ENCODE measurements at regions not wholly inside any gene's neighbourhood (a gene's known extent, or its start where the extent isn't known, plus 50 kb on each side); places are given as distances from the start of the nearest gene placed in this dataset.
"Not testable (repeated sequence)": the region's sequence is repeated elsewhere in the genome, so short reads cannot be mapped to it uniquely, and the experiment has no call there.

DNA sequence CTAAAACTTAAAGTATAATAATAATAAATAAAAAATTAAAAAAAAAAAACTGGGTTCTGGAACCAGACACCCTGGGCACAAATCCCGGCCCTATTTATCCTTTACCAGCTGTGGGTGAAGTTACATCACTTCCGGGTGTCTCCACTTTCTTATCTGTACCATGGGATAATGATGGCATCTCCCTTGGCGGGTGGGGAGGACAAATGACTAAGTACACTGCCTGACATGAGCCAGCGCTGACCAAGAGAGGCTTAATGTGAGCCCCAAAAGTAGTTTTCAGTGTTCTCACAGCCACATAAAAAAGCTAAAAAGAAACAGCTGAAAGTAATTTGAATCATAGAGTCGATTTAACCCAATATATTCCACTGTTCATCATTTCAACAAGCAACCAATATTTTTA lies 424.9 kb downstream of the SOX9 start:
- DNase-seq (ENCODE audit: low read depth, low spot score): no peak

DNA sequence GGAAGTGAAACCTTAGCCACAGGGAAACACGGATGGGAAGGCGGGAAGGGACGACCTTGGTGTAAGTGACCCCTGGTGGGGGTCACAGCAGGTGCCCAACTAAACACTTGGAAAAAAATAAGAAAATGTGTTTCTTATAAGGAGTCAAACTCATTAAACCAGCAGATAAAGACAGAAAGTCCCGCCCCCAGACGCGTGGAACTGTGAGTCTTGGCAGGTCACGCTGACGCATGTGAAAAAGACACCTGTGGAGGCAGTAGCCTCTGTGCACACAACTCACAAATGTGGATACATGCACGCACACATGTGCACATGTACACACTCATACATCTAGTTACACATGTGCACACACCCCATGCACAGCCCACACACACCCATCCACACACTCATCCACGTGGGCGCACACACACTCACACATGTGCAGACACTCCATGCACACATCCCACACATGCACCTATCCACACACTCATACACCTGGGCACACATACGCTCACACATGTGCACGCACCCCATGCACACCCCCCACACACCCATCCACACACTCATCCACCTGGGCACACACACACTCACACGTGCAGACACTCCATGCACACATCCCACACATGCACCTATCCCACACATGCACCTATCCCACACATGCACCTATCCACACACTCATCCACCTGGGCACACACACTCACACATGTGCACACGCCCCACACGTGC lies 432.4 kb downstream of the SOX9 start:
- DNase-seq (ENCODE audit: low read depth, low spot score): no peak

DNA sequence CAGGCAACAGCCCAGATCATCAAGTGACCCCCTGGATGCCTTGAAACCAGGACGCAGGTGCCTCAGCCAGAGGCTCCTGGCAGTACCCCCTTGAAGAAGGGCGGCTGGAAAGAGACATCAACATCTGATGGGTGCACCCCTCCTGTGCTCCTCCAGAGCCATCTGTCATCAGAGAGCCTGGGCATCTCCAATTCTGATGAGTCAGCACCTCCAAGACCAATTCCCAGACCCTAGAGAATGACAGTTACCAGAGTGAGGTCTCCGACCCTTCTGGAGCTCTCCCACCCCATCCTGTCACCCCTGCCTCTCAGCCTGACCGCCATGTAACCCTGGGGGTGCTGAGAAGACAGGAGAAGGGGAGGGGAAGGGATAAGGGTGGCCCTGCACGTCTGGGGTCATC lies 433.7 kb downstream of the SOX9 start:
- no peak for DNase-seq (ENCODE audit: low read depth, low spot score)

DNA sequence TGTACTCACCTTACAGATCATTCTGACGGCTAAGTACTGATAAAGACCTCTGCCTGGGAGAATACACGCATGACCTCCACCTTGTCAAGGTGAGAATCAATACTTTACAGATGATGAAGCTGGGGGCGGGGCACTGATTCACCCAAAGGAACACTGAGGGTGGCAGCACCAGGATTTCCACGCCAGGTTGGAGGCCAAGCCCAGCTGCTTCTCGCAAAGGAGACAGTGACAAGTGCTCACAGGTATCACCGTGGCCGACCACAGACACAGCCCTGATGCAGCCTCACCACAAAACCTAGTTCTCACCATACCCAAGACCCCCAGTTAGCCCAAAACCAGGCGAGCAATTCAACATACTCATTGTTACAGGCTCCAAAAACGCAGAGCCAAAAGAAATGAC lies 434.2 kb downstream of the SOX9 start:
- DNase-seq (ENCODE audit: low read depth, low spot score): no peak

DNA sequence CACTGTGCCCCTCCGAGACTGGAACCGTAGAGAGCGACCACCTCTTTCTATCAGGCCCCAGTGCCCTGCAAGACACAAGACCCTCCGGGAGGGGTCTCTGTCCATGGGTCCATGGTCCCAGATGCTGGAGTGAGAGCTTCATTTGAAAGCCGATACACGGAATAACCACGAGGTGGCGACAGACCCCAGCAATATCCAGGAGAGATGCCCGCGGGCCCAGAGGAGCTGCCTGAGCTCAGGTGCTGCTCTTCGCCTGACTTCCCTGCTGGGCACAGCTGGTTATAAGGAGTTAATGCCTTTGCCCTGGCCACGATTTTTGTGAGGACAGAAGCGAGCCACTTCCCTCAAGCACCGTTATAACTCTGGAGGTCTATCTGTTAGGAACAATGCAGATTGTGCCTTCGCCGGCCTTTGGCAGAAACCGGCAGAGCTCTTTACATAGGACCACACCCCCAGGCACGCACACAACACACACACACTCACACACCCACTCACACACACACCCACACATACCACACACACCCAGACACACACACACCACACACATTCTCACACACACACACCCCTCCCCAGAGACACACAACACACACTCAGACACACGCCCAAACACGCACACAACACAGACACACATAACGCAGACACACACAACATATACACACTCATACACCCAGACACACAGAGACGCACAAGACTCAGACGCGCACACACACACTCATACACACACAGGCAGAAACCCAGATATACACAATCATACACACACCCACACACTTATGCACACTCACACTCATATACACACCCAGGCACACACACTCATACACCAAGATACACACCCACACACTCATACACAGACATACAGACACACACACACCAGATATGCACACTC lies 436.4 kb downstream of the SOX9 start:
- DNase-seq (ENCODE audit: low read depth, low spot score): no peak

DNA sequence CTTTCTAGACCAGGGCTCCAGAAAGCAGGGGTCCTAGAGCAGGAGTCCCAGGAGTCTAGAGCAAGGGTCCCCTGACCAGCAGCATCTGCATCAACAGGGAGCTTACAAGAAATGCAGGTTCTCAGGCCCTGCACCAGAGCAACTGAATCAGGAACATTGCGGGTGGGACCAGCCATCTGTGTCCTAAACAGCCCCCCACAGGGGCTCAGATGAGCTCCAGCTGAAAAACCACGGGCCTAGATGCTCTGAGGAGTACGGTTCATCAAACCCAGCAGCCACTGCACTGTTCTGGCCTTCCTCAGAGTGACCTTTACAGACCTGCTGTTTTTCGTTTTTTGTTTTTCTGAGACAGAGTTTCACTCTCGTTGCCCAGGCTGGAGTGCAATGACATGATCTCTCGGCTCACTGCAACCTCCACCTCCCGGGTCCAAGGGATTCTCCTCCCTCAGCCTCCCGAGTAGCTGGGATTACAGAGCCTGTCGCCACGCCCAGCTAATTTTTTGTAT lies 438.2 kb downstream of the SOX9 start:
- DNase-seq (ENCODE audit: low read depth, low spot score): no peak

DNA sequence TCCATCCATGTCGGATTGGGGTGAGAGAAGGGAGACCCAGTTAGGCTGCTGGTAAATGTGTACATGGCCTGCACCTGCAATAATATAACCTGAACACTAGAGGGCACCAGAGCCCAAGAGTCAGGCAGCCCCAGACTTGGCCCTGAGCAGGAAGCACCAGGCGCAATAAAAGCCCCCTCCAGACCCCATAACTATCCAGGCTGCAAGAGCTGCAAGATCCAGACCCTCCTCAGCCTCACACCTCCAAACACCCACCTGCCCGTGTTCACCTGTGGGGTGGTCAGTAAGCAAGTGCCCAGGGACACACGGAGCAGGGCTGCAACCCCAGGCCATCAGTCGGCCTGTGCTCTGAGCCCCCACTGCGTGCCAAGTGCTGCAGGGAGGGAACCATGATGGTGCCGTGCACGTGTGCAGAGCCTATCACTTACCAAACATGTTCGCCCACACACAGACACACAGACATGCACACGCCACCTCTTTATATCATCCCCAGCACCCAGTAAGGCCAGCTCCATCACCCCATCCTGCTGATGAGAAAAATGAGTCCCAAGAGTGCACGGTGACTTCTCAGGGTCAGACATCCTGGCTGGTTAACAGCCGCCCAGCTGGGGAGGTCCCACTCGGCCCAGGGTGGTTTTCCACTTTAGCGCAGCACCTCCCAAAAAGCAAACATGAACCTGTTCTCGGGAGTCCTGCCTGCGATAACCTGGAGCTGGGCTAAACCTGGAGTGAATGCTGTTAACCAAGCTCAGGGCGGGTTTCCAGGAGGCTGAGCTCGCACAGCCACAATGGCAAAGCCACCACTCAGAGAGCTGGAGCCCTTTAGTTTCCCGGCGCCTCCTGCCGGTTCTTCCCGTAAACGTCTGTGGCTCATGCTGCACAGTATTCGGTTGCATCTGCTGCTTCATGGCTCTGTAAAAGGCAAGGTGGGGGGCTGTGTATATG lies 439.8 kb downstream of the SOX9 start:
- DNase-seq (ENCODE audit: low read depth, low spot score): no peak

DNA sequence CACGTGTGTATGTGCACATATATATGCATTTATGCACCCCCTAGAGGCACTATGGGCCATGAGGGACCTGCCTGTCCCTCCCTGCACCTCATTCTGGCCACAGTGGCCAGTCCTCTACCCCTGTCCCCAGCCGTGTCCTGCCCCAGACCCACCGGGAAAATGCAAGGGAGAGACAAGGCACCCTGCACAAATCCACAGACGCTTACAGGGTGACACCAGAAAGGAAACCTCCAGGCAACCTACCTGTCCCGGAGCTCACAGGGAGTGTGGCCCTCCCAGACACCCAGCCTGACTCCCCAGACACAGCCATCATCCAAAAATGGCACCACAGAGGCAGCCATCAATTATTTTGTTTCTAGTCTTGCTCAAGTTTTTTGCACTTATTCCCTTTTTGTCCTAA lies 440.4 kb downstream of the SOX9 start:
- no peak for DNase-seq (ENCODE audit: low read depth, low spot score)

DNA sequence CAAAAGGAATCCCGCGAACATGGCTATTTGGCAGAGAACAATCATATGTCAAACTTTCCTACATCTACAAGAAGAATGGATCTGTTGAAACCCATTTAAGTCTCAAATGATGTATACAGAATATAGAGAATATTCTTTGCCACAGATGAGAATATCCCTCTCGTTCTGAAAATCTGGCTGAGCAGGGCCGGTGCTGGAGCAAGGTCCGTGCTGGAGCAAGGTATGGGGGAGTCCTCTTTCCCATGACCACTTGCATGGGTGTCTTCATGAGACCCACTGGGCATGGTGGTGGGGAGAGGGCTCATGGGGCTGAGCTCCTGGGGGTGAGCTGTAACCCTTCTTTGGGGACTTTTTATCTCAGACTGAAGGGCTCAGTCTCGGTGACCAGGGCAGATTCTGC lies 440.9 kb downstream of the SOX9 start:
- DNase-seq (ENCODE audit: low read depth, low spot score): no peak

DNA sequence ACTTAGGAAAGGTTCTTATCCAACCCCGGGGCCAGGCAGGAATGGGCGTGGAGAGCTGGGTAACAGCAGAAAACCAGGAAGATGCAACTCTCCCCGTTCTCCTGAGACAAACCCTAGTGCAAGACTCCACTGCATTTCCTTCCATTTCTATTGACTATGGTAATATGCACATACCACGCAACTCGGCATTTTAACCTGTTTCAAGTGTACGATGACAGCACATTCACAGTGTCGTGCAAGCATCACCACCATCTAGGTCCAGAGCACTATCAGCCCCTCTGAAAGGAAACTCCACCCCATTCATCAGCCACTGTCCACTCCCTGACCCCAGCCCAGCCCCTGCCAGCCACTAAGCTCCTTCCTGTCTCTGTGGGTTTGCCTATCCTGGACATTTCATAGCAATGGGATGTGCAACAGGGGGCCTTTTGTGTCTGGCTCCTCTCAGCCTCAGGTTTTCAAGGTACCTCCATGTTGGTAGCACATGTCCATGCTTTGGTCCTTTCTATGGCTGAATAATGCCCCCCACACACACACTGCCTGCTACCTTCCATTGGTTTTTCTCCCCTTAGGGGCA lies 441.9 kb downstream of the SOX9 start:
- DNase-seq (ENCODE audit: low read depth, low spot score): no peak

DNA sequence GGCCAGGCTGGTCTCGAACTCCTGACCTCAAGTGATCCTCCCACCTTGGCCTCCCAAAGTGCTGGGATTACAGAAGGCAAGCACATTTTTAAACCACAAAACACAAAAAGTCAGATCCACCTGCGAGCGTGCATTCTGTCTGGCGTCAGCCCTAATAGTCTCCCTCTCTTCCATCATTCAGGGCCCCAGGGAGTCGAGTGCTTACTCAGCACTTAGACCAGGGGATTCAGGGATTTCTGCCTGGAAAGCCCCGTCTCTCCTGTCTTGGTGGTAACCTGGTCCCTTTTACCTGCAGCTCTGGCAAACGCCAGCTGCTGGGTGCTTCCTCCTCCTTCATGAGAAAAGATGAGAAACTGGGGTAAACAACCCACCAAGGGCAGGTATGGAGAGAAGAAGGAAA lies 443.1 kb downstream of the SOX9 start:
- DNase-seq (ENCODE audit: low read depth, low spot score): no peak

DNA sequence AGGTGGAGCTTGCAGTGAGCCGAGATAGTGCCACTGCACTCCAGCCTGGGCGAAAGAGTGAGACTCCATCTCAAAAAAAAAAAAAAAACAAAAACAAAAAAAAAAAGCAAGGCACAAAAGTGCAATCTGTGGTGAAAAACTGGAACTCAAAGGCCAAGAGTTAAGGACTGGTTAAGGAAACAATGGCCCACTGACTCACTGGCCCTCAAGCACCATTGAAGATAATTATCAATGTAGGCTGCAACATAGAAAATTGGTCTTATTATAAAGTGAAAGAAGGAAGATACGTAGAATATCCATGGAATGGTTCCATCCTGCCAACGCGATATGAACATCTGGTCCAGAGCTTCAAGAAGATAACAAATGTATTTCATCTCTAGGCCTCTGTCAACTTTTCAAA lies 444.2 kb downstream of the SOX9 start:
- no peak for DNase-seq (ENCODE audit: low read depth, low spot score)

DNA sequence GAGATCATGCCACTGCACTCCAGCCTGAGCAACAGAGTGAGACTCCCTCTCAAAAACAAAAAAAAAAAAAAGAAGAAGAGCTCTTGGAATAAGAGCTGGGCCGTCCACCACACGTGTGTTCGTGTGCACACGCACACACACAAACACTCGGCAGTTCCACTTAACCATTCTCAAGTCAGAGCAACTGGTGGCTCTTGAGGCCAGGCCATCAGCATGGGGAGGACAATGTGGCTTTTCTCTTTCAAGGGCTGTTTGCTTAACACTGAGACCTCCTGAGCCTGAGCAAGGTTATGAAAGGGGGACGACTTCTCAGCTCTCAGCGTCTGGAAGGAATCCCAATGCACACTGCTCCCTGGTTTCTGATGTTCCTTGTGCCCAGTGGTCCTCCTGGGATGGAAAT lies 444.9 kb downstream of the SOX9 start:
- DNase-seq (ENCODE audit: low read depth, low spot score): no peak

DNA sequence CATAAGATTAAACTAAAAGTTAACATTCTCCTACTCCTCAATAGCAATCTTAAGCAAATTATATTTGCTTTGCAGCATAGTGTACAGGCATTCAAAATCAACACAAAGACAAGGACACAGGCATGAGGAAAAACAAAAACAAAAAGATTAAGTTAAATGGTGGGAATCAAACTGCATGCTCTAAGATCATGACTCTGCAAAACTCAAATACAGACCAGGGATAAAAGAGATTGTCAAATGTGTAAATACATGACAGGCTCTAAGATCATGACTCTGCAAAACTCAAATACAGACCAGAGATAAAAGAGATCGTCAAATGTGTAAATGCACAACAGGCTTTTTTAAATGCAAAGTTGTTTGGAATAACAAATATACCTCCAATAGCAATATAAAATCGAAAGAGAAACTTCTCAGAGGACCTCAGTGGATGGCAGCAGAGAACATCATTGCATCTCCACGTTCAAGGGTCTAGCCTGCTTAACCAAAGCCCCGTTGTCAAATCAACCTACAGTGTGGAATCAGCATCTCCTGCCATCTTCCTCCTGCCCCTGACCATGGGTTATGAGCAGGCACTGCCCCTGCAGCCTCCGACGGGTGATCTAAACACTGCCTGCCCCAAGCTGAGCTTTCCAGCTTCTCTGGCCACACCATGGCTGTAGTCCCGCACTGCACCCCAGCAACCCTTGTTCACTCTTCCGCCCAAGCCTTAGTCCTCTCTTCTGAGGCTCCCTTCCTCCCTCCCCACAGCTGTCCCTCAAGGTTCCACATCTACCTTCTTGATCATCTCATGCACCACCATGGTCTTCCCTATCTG lies 446.1 kb downstream of the SOX9 start:
- DNase-seq (ENCODE audit: low read depth, low spot score): no peak

DNA sequence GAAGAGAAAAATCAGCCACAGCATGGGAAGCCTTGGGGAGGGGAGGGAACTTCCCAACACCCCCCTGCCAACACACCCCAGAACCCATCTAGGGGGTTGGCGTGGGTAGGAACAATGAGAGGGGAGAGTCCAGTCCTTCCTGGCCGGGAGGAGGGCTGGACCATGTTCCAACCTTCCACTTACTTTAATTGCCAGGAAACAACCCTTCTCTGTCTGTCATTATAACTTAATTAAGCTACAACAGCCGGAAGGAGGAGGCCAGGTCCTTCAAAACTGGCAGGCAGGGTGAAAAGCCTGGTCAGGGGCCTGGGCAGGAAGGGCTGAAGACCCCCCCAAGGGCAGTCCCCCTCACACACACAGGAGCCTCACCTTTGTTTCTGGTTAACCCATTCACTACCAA lies 447.0 kb downstream of the SOX9 start:
- no peak for DNase-seq (ENCODE audit: low read depth, low spot score)

DNA sequence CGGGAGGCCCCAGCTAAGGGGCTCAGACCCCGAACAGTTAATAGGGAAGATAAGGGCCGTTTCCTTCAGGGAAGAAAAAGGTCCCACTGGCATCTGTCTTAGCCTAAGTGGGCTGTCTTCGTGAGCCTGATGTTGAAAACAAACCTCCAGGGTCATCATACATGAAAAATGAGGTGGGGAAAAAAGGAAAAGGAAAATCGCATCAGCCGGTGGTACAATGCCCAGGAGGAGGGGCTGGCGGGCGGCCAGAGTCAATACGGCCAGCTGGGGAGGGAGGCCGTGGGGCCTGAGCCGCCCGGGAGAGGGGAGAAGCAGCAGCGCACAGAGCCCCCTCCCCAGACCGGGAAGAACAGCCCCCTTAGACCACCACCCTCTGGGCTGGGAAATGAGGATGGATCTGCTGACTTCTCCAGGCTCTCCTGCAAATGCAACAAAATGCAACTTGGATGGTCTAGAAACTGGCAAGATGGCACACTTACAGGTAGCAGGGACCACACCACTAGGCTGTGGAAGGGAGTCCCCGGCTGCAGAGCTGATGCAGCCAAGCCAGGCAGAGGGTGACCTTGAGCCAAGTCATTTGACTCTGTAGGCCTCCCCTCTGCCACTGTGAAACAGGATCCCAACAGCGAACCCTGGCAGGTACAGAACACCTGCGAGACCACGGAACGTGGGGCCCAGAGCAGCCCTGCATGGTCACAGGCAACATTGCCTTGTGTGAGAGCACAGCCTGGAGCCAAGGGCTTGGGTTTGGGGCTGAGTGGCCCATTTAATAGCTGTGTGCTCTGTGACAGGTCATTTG lies 448.5 kb downstream of the SOX9 start:
- no peak for DNase-seq (ENCODE audit: low read depth, low spot score)

DNA sequence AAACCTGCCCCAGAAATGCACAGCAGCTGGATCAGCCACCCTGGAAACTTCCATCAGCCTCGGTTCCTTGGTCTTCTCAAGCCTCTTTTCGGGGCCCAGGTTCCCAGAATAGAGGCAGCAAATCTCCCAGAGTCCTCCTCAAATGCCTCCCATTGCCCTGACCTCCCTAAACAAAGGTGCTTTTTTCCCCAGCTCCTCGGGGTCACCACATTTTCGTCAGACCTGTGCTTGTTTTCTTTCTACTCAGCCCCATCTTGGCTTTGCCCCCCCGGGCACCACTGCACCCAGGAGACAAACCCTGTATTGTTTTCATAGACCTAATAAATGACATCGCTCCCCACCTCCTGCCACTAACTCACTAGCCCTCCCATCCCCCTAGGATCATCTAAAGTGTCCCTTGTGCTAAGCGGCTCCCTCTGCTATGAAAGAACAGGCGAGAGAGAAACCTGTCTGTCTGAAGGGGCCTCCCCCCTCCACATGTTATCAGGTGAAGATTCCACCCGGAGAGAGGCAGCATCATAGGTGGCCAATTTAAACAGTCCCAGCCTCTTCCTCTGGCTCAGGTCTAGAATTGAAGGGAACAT lies 451.1 kb downstream of the SOX9 start:
- DNase-seq (ENCODE audit: low read depth, low spot score): no peak

DNA sequence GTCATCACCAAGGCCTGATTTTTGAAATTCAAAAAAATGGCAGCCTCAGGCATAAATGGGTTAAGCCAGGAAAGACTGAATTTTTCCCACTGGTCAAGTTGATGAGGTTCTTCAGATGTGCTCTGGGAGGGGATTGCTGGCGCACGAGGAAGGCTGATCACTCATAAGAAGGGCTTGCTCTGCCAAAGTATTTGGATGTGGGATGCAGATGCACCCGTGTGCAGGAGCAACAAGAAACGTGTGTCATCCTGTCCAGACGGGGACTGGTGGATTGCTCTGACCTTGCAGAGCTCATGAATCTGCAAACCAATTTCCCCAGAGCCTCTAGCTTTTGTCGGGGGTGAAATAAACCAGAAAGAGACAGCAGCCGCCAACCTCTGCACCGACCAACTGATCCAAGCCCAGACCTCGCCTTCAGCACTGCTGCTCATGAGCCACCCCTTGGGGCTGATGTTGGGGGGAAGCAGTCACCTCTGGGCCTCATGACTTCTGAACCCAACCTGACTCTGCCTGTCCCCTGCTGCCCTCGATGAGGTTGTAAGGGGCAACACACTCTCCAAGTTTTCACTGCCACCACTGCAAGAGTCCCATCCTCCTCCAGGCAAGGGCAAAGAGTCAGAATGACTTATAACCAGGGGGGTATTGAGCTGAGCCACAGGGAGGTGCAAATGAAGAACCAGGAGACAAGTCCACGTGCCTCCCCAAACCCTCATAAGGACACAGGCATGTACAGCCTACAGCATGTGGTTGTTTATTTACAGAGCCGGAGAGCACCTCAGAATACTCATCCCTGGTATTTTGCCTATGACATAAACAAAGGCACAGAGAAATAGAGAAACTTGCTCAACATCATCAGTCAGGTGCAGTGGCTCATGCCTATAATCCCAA lies 452.0 kb downstream of the SOX9 start:
- DNase-seq (ENCODE audit: low read depth, low spot score): no peak

DNA sequence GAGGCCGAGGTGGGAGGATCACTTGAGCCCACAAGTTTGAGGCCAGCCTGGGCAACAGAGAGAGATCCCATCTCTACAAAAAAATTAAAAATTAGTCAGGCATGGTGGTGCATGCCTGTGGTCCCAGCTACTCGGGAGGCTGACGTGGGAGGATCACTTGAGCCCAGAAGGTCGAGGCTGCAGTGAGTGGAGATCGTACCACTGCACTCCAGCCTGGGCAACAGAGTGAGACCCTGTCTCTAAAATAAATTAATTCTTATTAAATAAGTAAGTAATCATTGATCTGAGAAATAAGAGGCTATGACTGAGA lies 452.6 kb downstream of the SOX9 start:
- not testable (repeated sequence) for DNase-seq (ENCODE audit: low read depth, low spot score)

All from iPS DF 19.7 (cell line).